K562 (cell line): ENCODE measurements at regions not wholly inside any gene's neighbourhood (a gene's known extent, or its start where the extent isn't known, plus 50 kb on each side); places are given as distances from the start of the nearest gene placed in this dataset.
A peak's percentile ranks its signal among the peaks of the same experiment; 100 is the strongest.

Source experiments
- ATAC-seq: fragments of 200-7000 bp; cut with Tn5 transposase; 3 replicates; pipeline ENCODE4 v1.9.1; 2020; ENCODE audit warnings: moderate library complexity
- BruUV-seq: library from RNA; stranded (reverse); fragments of 400-500 nt; replicated peaks from 2 replicates; lab custom pipeline; 2021; lab: Mats Ljungman, UMichigan
- CTCF ChIA-PET: fragments of 300-600 bp; formaldehyde crosslinking; extraction: SDS; loops from one replicate; lab custom pipeline; 2021; ENCODE audit warnings: low intra/inter-chr PET ratio; lab: Yijun Ruan, JAX
- POLR2A ChIA-PET: fragments of 300-600, 350-650 bp; sonication (Branson Sonifier 250); formaldehyde crosslinking; extraction: SDS; loops from one replicate; lab custom pipeline; 2021; ENCODE audit warnings: antibody characterized with exemption, inconsistent platforms; lab: Yijun Ruan, JAX
- DNase-seq, 4 experiments: peaks; one replicate each; pipeline versions ENCODE4 v3.0.0 to v3.0.0-alpha.2; 2011 to 2018; ENCODE audit warnings: low spot score in 3 of 4, mixed read lengths in 3 of 4; ENCODE audit errors: extremely low read depth in 1 of 4
- FAIRE-seq: peaks from 2 replicates; lab custom pipeline; 2011; peaks lifted over from hg19 to GRCh38; lab: Jason Lieb, UNC
- H2AFZ ChIP-seq: 2 replicates; pipeline ENCODE4 v1.6.0; 2011; ENCODE audit warnings: low read depth, low read length, control low read depth, inconsistent platforms
- H3K27ac ChIP-seq: fragments of 200-600 bp; 3 replicates; pipeline ENCODE4 v1.8.0; 2011; ENCODE audit warnings: low read depth, mild to moderate bottlenecking, control low read depth, inconsistent platforms, low read length, moderate library complexity, mixed read lengths; ENCODE audit errors: extremely low read depth
- H3K27me3 ChIP-seq, 2 experiments: fragments of 300-600 bp in 1 of 2; 2 replicates in 1 of 2; 3 replicates in 1 of 2; pipeline versions ENCODE4 v1.6.0 to v1.8.0; 2011; ENCODE audit warnings: inconsistent platforms in 2 of 2, low read length in 2 of 2, mild to moderate bottlenecking in 1 of 2, mixed read lengths in 1 of 2, moderate library complexity in 1 of 2; ENCODE audit not compliant: control insufficient read depth in 2 of 2, insufficient read depth in 2 of 2
- H3K36me3 ChIP-seq: fragments of 300-600 bp; 3 replicates; pipeline ENCODE4 v1.8.0; 2011; ENCODE audit warnings: mild to moderate bottlenecking, low read length, inconsistent platforms; ENCODE audit not compliant: control insufficient read depth, insufficient read depth
- H3K4me1 ChIP-seq, 2 experiments: fragments of 200-600 bp in 1 of 2; replicated peaks in 1 of 2; 2 replicates in 1 of 2; 3 replicates in 1 of 2; pipeline versions ENCODE4 v1.5.1 to v1.8.0; 2011; ENCODE audit warnings: inconsistent platforms in 2 of 2, low read length in 2 of 2, mild to moderate bottlenecking in 1 of 2, mixed read lengths in 1 of 2, moderate library complexity in 1 of 2; ENCODE audit not compliant: control insufficient read depth in 2 of 2, insufficient read depth in 2 of 2
- H3K4me2 ChIP-seq: 2 replicates; pipeline ENCODE4 v1.6.1; 2011; ENCODE audit warnings: low read length, control low read depth, inconsistent platforms, mixed read lengths; ENCODE audit not compliant: insufficient read depth
- H3K4me3 ChIP-seq: fragments of 200-600 bp; sonication (generic), shearing (Covaris generic); 2 replicates; pipeline ENCODE4 v1.5.1; 2016; ENCODE audit warnings: control low read depth, inconsistent platforms
- H3K79me2 ChIP-seq: fragments of 200-600 bp; 3 replicates; pipeline ENCODE4 v1.8.0; 2011; ENCODE audit warnings: low read length, inconsistent platforms; ENCODE audit not compliant: control insufficient read depth, insufficient read depth
- H3K9ac ChIP-seq, 2 experiments: 2 replicates each; pipeline versions ENCODE4 v1.6.0 to v1.6.1; 2011; ENCODE audit warnings: low read depth in 2 of 2, low read length in 2 of 2, control low read depth in 1 of 2, inconsistent platforms in 1 of 2, mild to moderate bottlenecking in 1 of 2, mixed read lengths in 1 of 2; ENCODE audit not compliant: insufficient read depth in 1 of 2
- H3K9me1 ChIP-seq: one replicate; pipeline ENCODE4 v1.6.0; 2011; ENCODE audit warnings: inconsistent platforms, mild to moderate bottlenecking, low read length, moderate library complexity; ENCODE audit not compliant: control insufficient read depth, insufficient read depth
- H3K9me3 ChIP-seq: replicated peaks from 2 replicates; pipeline ENCODE4 v1.5.1; 2011; ENCODE audit warnings: low read depth, low read length, inconsistent platforms; ENCODE audit not compliant: control insufficient read depth, insufficient read depth
- H4K20me1 ChIP-seq: replicated peaks from 2 replicates; pipeline ENCODE4 v1.6.1; 2011; ENCODE audit warnings: low read length, inconsistent platforms, mixed read lengths; ENCODE audit not compliant: control insufficient read depth, insufficient read depth
- TFE3 ChIP-seq: fragments of 450-650 bp; formaldehyde crosslinking; IDR thresholded peaks from 2 replicates; pipeline ENCODE4 v1.4.0; 2020; ENCODE audit warnings: mild to moderate bottlenecking, mixed read lengths
- ZFP36 ChIP-seq: fragments of 150-350 bp; IDR thresholded peaks from 2 replicates; pipeline ENCODE4 v1.6.1; 2018; ENCODE audit warnings: low read length, low read depth; ENCODE audit not compliant: partially characterized antibody
- WGBS: fragments of 100-300 bp; shearing (Covaris generic); methylation state at CpG from one replicate; pipeline ENCODE4 v1.1.6; 2016; ENCODE audit warnings: low coverage, mixed read lengths; ENCODE audit not compliant: insufficient coverage; ENCODE audit errors: missing lambda C conversion rate; 5-methylcytosine and 5-hydroxymethylcytosine counted together
- in situ Hi-C: fragments of 300-500 bp; cut with MboI; formaldehyde crosslinking; loops from 4 replicates; pipeline ENCODE4 v1.15.0; 2018; ENCODE audit warnings: inconsistent platforms, mixed read lengths
- intact Hi-C: fragments of 100-400 bp; cut with micrococcal nuclease; formaldehyde crosslinking; loops from 2 replicates; pipeline ENCODE4 v1.14.2; 2022

DNA sequence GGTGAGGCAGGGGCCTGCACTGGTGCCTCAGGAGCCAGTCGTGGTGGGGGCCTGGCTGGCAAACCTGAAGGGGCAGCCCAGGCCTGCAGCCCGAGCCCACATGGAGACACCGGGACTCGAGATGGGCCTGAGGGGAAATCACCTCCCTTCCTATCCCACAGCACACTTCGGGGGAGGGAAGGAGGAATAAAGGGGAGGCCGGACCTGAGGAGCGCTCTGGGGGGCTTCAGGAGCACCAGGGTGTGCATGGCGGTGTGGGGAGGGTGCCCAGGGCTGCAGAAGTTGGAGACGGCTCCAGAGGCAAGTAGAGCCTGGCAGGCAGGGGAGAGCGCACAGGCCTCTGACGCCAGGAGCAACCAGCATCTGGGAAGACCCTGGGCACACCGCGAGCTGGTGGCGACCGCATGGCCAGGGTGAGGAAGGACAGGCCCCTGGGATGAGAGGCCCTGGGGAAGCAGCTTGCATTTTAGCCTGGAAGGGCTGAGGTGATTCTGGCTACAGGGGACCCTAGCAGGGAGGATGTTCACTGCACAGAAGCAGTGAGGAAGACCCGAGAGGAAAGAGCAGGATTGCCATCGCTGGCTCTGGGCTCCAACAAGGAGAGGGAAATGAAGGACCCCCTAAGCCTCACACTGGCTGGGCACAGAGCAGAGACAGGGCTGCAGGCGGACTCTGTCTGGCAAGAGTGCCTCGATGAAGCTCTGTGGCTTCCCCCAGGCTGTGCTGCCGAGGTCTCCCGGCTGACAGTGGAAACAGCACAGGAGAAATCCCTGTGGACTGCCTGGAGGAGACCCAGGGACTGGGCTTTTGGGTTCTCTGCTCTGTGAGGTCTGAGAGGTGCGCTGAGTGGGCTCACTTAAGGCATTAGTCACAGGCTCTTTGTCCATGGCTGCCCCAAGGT is 457.7 kb downstream of the BRD1 start:
- H2AFZ ChIP-seq: no peak overlapping the region
- no peak for DNase-seq
- ChIA-PET CTCF (no interaction called here), POLR2A (no interaction called here)
- H3K9me3 ChIP-seq: no peaks in the 10 kb centered on the region
- FAIRE-seq: no peak
- peaks cover 4 to 72% of the 10 kb centered on the region in 2 experiments; a peak in 4 of 5 replicates for H3K27me3 ChIP-seq
- no peak for ATAC-seq
- no peak overlapping the region for H3K4me3 ChIP-seq
- no peak overlapping the region for H3K9ac ChIP-seq
- TF ChIP-seq ZFP36: peak; percentile 85
- no peak for TF ChIP-seq TFE3 (CRISPR knock-in tag)
- no peaks in the 10 kb centered on the region for H3K36me3 ChIP-seq
- no peak overlapping the region for H3K4me2 ChIP-seq
- no peaks in the 10 kb centered on the region for H3K9me1 ChIP-seq
- H4K20me1 ChIP-seq: no peaks in the 10 kb centered on the region
- H3K27ac ChIP-seq: no peak overlapping the region
- intact Hi-C loops: no loop called here
- in situ Hi-C loops: no loop called here
- no peaks in the 10 kb centered on the region for H3K79me2 ChIP-seq
- peaks cover 0 to 25% of the 10 kb centered on the region in 2 experiments; a peak in 2 of 5 replicates for H3K4me1 ChIP-seq
- BruUV-seq: no TSS peak
- 17% methylated on average over 11 of the region's 22 CpGs for WGBS
